ENCODE measurements at regions not wholly inside any gene's neighbourhood (a gene's known extent, or its start where the extent isn't known, plus 50 kb on each side); places are given as distances from the start of the nearest gene placed in this dataset.

DNA sequence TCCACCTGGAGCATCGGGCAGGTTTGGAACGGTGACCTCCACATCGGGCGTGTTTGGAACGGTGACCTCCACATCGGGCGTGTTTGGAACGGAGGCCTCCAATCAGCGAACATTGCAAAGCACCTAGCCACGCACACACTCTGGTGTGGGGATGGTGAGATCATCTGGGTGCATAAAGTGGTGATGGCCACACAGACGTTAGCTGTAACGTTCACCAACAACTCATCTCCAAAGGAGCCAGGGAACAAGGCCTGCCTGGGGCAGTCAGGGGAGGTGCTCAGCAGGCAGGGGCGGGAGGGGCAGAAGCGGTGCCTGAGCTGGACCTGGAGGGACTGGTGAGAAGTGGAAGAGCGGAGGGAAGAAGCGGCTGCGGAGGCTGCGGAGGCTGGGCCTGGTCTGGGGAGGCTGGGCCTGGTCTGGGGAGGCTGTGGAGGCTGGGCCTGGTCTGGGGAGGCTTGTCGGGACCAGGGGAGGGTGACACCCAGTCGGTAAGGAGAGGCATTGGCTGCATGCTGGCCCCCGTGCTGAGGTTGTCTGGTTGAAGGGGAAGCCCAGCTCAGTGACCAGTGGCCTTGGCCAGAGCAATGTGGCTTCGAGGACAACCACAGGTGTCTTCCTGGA, 89.9 kb downstream of the PSMB1 start:
- intact Hi-C loops (cut with DNase I), result no loop called here
- H3K9me3 ChIP-seq, result no peaks in the 10 kb centered on the region
- H3K36me3 ChIP-seq, result no peaks in the 10 kb centered on the region
- no peak overlapping the region for H3K4me3 ChIP-seq
- peaks cover 9% of the 10 kb centered on the region for H3K4me1 ChIP-seq
- no peaks in the 10 kb centered on the region for H3K27me3 ChIP-seq (ENCODE audit: low read depth)
- no peak overlapping the region for H3K27ac ChIP-seq
- peak in 1 of 2 donors; percentile 9 for ATAC-seq
- DNase-seq, result no peak
- TF ChIP-seq, protein P1, sequence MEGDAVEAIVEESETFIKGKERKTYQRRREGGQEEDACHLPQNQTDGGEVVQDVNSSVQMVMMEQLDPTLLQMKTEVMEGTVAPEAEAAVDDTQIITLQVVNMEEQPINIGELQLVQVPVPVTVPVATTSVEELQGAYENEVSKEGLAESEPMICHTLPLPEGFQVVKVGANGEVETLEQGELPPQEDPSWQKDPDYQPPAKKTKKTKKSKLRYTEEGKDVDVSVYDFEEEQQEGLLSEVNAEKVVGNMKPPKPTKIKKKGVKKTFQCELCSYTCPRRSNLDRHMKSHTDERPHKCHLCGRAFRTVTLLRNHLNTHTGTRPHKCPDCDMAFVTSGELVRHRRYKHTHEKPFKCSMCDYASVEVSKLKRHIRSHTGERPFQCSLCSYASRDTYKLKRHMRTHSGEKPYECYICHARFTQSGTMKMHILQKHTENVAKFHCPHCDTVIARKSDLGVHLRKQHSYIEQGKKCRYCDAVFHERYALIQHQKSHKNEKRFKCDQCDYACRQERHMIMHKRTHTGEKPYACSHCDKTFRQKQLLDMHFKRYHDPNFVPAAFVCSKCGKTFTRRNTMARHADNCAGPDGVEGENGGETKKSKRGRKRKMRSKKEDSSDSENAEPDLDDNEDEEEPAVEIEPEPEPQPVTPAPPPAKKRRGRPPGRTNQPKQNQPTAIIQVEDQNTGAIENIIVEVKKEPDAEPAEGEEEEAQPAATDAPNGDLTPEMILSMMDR (IDR thresholded peaks at IDR 0.05), result no peak

DNA sequence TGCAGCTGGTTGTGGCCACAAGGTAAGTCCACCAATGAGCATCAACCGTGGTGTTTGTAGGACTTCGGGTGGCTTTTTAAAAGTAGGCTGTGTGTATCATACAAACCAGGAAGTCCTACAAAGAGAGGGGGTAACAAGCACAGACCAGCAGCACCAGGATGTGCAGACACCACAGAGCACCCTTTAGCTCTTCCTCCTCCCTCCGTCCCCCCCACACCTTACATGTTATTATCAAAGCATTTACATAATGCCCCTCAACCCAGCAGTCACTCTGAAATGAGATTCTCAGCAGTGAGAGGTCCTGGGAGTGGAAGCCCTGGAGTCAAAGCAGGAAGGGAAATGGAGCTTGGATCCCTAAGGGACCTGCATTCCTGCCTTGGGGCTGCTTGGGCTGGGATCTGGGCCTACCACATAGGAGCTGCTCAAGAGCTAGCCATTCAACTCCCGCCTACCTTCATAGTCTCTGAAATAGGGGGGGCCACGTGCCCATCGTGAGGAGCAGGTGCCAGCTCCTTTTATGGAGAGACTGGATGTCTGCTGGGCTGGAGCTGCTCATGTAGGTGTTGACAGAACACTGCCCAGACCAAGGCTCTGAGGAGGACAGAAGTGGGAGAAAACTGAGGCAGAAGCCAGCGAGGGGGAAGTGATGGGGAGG, 90.6 kb downstream of the PSMB1 start:
- intact Hi-C loops (cut with DNase I), result no loop called here
- H3K4me3 ChIP-seq, result no peak overlapping the region
- no peaks in the 10 kb centered on the region for H3K27me3 ChIP-seq (ENCODE audit: low read depth)
- TF ChIP-seq, protein P1 (IDR thresholded peaks at IDR 0.05), result no peak
- no peak overlapping the region for H3K27ac ChIP-seq
- no peaks in the 10 kb centered on the region for H3K36me3 ChIP-seq
- DNase-seq (no peak), ATAC-seq (peak in 1 of 2 donors; percentile 8)
- peaks cover 9% of the 10 kb centered on the region for H3K4me1 ChIP-seq
- no peaks in the 10 kb centered on the region for H3K9me3 ChIP-seq

DNA sequence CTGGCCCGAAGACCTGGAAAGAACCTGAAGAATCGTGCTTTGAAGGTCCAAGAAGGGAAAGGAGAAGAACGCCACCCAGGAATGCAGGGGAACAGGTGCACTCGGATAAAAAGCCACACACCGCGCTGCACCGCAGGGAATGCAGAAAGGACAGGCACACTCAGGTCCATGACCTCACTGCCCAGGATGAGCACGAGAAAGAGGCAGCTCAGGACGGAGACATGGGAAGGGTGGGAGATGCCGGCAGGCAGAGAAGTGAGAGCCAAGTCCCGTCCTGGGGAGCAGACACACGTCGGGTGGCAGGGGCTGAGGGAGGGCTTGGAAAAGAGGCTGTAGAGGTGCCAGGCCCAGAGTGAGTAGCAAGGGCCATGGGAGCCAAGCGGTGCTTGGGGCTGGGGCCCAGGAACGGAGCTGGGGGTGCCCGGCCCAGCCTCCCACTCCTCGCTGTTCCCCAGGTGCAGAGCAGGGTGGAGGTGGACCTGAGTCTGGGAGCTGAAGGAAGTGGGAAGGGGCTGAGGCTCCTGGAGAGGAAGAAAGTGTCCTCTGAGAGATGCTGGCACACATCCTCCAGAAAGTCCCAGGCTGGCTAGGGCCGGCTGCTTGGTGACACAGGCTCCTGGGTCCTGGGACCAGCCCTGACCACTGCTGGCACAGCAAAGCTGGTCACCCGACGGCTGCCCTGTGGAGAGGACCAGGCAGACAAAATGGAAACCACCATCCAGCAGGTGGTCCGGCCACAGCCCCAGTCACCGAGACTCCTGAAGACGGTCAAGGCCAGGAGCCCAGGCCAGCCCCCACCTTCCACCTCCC, 91.3 kb downstream of the PSMB1 start:
- H3K4me3 ChIP-seq, result no peak overlapping the region
- no peaks in the 10 kb centered on the region for H3K9me3 ChIP-seq
- intact Hi-C loops (cut with DNase I), result no loop called here
- no peak overlapping the region for H3K27ac ChIP-seq
- H3K4me1 ChIP-seq, result peaks cover 9% of the 10 kb centered on the region
- TF ChIP-seq, protein P1 (IDR thresholded peaks at IDR 0.05), result no peak
- DNase-seq (no peak), ATAC-seq (no peak)
- no peaks in the 10 kb centered on the region for H3K36me3 ChIP-seq
- H3K27me3 ChIP-seq (ENCODE audit: low read depth), result no peaks in the 10 kb centered on the region

DNA sequence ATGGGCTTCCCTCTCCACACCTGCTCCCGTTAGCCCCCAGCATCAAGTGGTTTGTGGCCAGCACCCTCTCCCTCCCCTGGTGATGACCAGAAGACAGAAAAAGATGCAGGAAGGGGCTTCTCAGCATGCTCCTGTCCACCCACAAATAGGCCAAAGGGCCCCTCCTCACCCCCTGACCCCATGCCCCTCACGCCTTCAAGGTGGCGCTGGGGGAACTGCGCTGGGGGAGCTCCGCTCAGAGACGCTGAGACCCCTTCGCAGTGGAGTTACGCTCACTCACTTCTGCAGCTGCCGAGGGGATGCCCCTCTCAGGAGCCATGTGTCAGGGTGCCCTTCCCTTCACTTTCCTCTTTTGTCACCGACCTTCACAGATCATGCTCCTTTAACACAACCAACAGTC, 92.0 kb downstream of the PSMB1 start:
- no peak overlapping the region for H3K27ac ChIP-seq
- no peak for DNase-seq
- ATAC-seq, result no peak
- H3K36me3 ChIP-seq, result no peaks in the 10 kb centered on the region
- H3K27me3 ChIP-seq (ENCODE audit: low read depth), result no peaks in the 10 kb centered on the region
- H3K4me1 ChIP-seq, result peaks cover 9% of the 10 kb centered on the region
- H3K9me3 ChIP-seq, result no peaks in the 10 kb centered on the region
- no peak overlapping the region for H3K4me3 ChIP-seq
- intact Hi-C loops (cut with DNase I), result no loop called here
- TF ChIP-seq, protein P1 (IDR thresholded peaks at IDR 0.05), result no peak

DNA sequence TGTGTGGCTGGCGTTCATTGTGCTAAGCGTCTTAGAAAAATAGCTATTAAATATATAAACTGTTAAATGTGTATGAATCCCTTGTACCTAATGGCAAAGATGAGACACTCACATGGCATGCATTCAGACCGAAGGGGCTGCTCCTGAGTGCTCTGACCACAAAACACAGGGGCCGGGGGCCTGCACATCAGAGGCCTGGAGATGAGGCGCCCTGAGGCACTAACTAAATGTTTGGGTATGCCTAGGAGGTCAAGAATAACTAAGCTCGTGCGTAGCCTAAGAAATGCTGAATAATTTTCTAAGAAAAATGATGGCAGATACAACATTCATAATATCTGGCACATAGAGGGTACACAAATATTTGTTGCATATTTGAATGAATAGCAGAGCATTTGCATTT, 92.5 kb downstream of the PSMB1 start:
- no peaks in the 10 kb centered on the region for H3K36me3 ChIP-seq
- H3K27me3 ChIP-seq (ENCODE audit: low read depth), result no peaks in the 10 kb centered on the region
- no peak overlapping the region for H3K27ac ChIP-seq
- H3K4me3 ChIP-seq, result no peak overlapping the region
- no peak for DNase-seq
- no peak for ATAC-seq
- H3K9me3 ChIP-seq, result no peaks in the 10 kb centered on the region
- intact Hi-C loops (cut with DNase I), result no loop called here
- TF ChIP-seq, protein P1 (IDR thresholded peaks at IDR 0.05), result no peak
- H3K4me1 ChIP-seq, result peaks cover 9% of the 10 kb centered on the region
